ENCODE measurements at regions not wholly inside any gene's neighbourhood (a gene's known extent, or its start where the extent isn't known, plus 50 kb on each side); places are given as distances from the start of the nearest gene placed in this dataset.
"Not testable (repeated sequence)": the region's sequence is repeated elsewhere in the genome, so short reads cannot be mapped to it uniquely, and the experiment has no call there.

- not testable (repeated sequence) for H3K9me3 ChIP-seq (ENCODE audit: control insufficient read depth, insufficient read depth, low read length); H3K27me3 ChIP-seq (ENCODE audit: control insufficient read depth, insufficient read depth, low read length); H3K9ac ChIP-seq (ENCODE audit: low read depth, low read length); H3K36me3 ChIP-seq (ENCODE audit: control insufficient read depth, insufficient read depth, low read length); H3K4me1 ChIP-seq (ENCODE audit: control insufficient read depth, insufficient read depth, low read length); H3K4me3 ChIP-seq (ENCODE audit: low read depth, low read length); H3K27ac ChIP-seq (ENCODE audit: low read depth, low read length)
Measured at GRCh38 chr2:131832209-131832780, 304.6 kb downstream of the CCDC74A start.

GRCh38 chr2:131832917-131833316 lies 305.2 kb downstream of the CCDC74A start:
- not testable (repeated sequence) for H3K4me3 ChIP-seq (ENCODE audit: low read depth, low read length); H3K27me3 ChIP-seq (ENCODE audit: control insufficient read depth, insufficient read depth, low read length); H3K9ac ChIP-seq (ENCODE audit: low read depth, low read length); H3K36me3 ChIP-seq (ENCODE audit: control insufficient read depth, insufficient read depth, low read length); H3K4me1 ChIP-seq (ENCODE audit: control insufficient read depth, insufficient read depth, low read length); H3K27ac ChIP-seq (ENCODE audit: low read depth, low read length); H3K9me3 ChIP-seq (ENCODE audit: control insufficient read depth, insufficient read depth, low read length)

GRCh38 chr2:131833367-131834202 lies 305.9 kb downstream of the CCDC74A start:
- H3K4me3 ChIP-seq (ENCODE audit: low read depth, low read length): not testable (repeated sequence)

GRCh38 chr2:131834203-131835020 lies 306.7 kb downstream of the CCDC74A start:
- not testable (repeated sequence) for H3K9ac ChIP-seq (ENCODE audit: low read depth, low read length); H3K9me3 ChIP-seq (ENCODE audit: control insufficient read depth, insufficient read depth, low read length); H3K27me3 ChIP-seq (ENCODE audit: control insufficient read depth, insufficient read depth, low read length); H3K36me3 ChIP-seq (ENCODE audit: control insufficient read depth, insufficient read depth, low read length); H3K4me3 ChIP-seq (ENCODE audit: low read depth, low read length); H3K27ac ChIP-seq (ENCODE audit: low read depth, low read length); H3K4me1 ChIP-seq (ENCODE audit: control insufficient read depth, insufficient read depth, low read length)

More at GRCh38 chr2:131833367-131834202, 305.9 kb downstream of the CCDC74A start:
- not testable (repeated sequence) for H3K4me1 ChIP-seq (ENCODE audit: control insufficient read depth, insufficient read depth, low read length); H3K36me3 ChIP-seq (ENCODE audit: control insufficient read depth, insufficient read depth, low read length); H3K9me3 ChIP-seq (ENCODE audit: control insufficient read depth, insufficient read depth, low read length); H3K9ac ChIP-seq (ENCODE audit: low read depth, low read length); H3K27me3 ChIP-seq (ENCODE audit: control insufficient read depth, insufficient read depth, low read length); H3K27ac ChIP-seq (ENCODE audit: low read depth, low read length)

- not testable (repeated sequence) for H3K4me1 ChIP-seq (ENCODE audit: control insufficient read depth, insufficient read depth, low read length); H3K27ac ChIP-seq (ENCODE audit: low read depth, low read length); H3K36me3 ChIP-seq (ENCODE audit: control insufficient read depth, insufficient read depth, low read length); H3K9me3 ChIP-seq (ENCODE audit: control insufficient read depth, insufficient read depth, low read length); H3K9ac ChIP-seq (ENCODE audit: low read depth, low read length); H3K27me3 ChIP-seq (ENCODE audit: control insufficient read depth, insufficient read depth, low read length); H3K4me3 ChIP-seq (ENCODE audit: low read depth, low read length)
Measured at GRCh38 chr2:131835022-131835421, 307.3 kb downstream of the CCDC74A start.

GRCh38 chr2:131835621-131836091 lies 308.0 kb downstream of the CCDC74A start:
- Histone ChIP-seq H3K36me3 (ENCODE audit: control insufficient read depth, insufficient read depth, low read length) (no peaks in the 10 kb centered on the region), H3K27ac (ENCODE audit: low read depth, low read length) (no peak overlapping the region), H3K9me3 (ENCODE audit: control insufficient read depth, insufficient read depth, low read length) (no peaks in the 10 kb centered on the region), H3K27me3 (ENCODE audit: control insufficient read depth, insufficient read depth, low read length) (no peaks in the 10 kb centered on the region), H3K4me3 (ENCODE audit: low read depth, low read length) (no peak overlapping the region), H3K9ac (ENCODE audit: low read depth, low read length) (no peak overlapping the region), H3K4me1 (ENCODE audit: control insufficient read depth, insufficient read depth, low read length) (no peaks in the 10 kb centered on the region)

GRCh38 chr2:131836116-131836515 lies 308.4 kb downstream of the CCDC74A start:
- H3K27me3 ChIP-seq (ENCODE audit: control insufficient read depth, insufficient read depth, low read length); H3K9me3 ChIP-seq (ENCODE audit: control insufficient read depth, insufficient read depth, low read length); H3K27ac ChIP-seq (ENCODE audit: low read depth, low read length); H3K36me3 ChIP-seq (ENCODE audit: control insufficient read depth, insufficient read depth, low read length); H3K9ac ChIP-seq (ENCODE audit: low read depth, low read length); H3K4me3 ChIP-seq (ENCODE audit: low read depth, low read length); H3K4me1 ChIP-seq (ENCODE audit: control insufficient read depth, insufficient read depth, low read length): not testable (repeated sequence)

- not testable (repeated sequence) for H3K4me3 ChIP-seq (ENCODE audit: low read depth, low read length); H3K4me1 ChIP-seq (ENCODE audit: control insufficient read depth, insufficient read depth, low read length); H3K9me3 ChIP-seq (ENCODE audit: control insufficient read depth, insufficient read depth, low read length); H3K36me3 ChIP-seq (ENCODE audit: control insufficient read depth, insufficient read depth, low read length); H3K27me3 ChIP-seq (ENCODE audit: control insufficient read depth, insufficient read depth, low read length); H3K27ac ChIP-seq (ENCODE audit: low read depth, low read length); H3K9ac ChIP-seq (ENCODE audit: low read depth, low read length)
Measured at GRCh38 chr2:131844044-131844443, 316.4 kb downstream of the CCDC74A start.

GRCh38 chr2:131856202-131856601 lies 305.6 kb downstream of the ANKRD30BL start:
- H3K36me3 ChIP-seq (ENCODE audit: control insufficient read depth, insufficient read depth, low read length); H3K9me3 ChIP-seq (ENCODE audit: control insufficient read depth, insufficient read depth, low read length): not testable (repeated sequence)

GRCh38 chr2:131858197-131858596 lies 303.6 kb downstream of the ANKRD30BL start:
- H3K27me3 ChIP-seq (ENCODE audit: control insufficient read depth, insufficient read depth, low read length); H3K9ac ChIP-seq (ENCODE audit: low read depth, low read length); H3K4me1 ChIP-seq (ENCODE audit: control insufficient read depth, insufficient read depth, low read length); H3K27ac ChIP-seq (ENCODE audit: low read depth, low read length); H3K36me3 ChIP-seq (ENCODE audit: control insufficient read depth, insufficient read depth, low read length); H3K4me3 ChIP-seq (ENCODE audit: low read depth, low read length); H3K9me3 ChIP-seq (ENCODE audit: control insufficient read depth, insufficient read depth, low read length): not testable (repeated sequence)

More at GRCh38 chr2:131856202-131856601, 305.6 kb downstream of the ANKRD30BL start:
- H3K4me1 ChIP-seq (ENCODE audit: control insufficient read depth, insufficient read depth, low read length); H3K27ac ChIP-seq (ENCODE audit: low read depth, low read length); H3K9ac ChIP-seq (ENCODE audit: low read depth, low read length); H3K4me3 ChIP-seq (ENCODE audit: low read depth, low read length); H3K27me3 ChIP-seq (ENCODE audit: control insufficient read depth, insufficient read depth, low read length): not testable (repeated sequence)

Data from HUES48 (cell line).